GM18858 (cell line): ENCODE measurements at regions not wholly inside any gene's neighbourhood (a gene's known extent, or its start where the extent isn't known, plus 50 kb on each side); places are given as distances from the start of the nearest gene placed in this dataset.
A peak's percentile ranks its signal among the peaks of the same experiment; 100 is the strongest.

Experiments
- ATAC-seq: cut with Tn5 transposase; IDR thresholded peaks from one replicate; pipeline ENCODE4 v1.9.1; 2021; ENCODE audit not compliant: unreplicated experiment

DNA sequence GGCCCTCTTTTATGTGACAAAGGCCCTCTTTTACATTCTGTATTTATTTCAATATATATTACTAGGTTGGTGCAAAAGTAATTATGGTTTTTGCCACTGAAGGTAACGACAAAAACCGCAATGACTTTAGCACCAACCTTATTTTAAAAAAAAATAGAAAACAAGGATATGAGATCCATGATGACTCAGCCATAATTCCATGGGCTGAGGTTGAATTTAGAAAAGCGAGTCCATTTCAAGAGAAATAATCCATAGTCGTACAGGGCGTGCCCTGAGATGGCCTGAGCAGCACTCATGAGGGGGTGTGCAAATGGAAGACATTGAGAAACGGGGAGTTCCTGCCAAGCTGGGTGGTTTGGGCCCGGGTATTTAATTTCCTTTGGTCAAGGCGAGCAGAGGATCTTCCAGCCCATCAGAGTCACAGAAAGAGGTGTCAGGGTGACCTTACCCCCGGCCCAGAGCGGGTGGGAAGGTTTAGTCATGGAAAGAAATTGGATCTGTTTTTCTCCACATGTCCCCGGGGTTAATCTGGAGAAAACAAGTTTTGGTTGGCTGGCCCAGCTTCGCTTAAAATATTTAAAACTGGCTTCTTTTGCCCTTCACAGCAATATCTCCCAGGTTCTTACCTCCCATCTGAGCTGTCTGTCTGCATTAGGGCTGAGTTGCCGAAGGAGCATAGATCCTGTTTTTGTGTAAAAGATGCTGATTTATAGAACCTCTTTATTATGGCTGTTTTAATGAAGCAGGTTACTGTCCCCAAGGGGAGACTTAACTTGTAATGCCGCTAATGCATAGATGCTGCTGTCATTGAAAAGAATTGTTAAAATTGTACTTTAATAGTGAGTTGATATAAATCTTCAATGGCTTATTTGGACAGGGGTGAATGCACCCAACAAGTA lies 255.6 kb downstream of the PREX1 start:
- ATAC-seq, result no peak

DNA sequence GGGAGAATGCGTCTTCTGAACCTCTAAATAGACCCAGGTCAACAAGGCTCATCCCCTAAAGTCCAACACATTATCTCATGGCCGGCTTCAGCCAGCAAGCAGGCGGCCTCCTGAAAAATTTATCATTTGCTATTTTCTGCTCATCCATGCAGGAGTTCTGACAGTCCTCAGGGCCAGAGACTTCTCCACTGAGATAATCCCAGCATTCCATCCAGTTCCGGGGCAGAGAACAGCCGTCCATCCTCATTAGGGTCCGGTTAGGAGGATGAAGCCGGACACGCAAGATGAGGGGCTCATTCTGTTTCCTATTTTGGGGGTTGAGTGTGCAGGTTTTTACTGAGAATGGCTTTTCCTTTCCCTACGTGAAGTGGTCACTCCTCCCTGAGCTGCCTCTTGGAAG lies 258.1 kb downstream of the PREX1 start:
- no peak for ATAC-seq

DNA sequence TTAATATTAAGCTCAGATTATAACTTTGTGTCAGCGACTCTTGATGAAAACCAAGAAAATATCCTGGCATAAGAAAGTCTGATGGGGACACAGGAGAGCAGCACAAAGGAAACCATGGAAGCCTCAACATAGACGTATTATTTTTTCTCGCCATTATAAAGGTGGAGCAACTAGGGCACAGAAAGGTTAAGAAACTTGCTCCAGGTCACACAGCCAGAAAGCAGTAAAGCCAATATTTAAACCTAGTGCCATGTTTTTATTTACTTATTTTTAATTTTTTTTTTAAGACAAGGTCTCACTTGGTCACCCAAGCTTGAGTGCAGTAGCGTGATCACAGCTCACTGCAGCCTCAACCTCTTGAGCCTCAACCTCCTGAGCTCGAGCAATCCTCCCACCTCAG lies 259.3 kb downstream of the PREX1 start:
- ATAC-seq, result no peak

DNA sequence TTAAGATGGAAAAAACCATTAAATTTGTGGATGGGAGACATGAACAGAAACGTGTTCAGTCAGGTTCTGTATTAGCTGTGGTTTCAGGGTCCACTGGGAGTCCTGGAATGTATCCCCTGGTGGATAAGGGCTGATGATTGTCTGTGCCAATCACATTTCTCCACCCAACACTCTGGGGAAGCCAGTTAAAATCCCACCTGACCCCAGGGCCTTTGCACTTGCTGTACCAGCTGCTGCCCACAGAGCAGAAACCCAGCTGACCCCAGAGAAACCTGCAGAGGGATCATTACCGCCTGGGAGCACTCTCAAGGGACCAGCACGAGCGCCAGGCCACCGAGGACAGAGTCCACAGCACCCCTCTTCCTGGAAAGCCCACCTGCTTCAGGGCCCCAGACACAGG lies 260.7 kb downstream of the PREX1 start:
- no peak for ATAC-seq

DNA sequence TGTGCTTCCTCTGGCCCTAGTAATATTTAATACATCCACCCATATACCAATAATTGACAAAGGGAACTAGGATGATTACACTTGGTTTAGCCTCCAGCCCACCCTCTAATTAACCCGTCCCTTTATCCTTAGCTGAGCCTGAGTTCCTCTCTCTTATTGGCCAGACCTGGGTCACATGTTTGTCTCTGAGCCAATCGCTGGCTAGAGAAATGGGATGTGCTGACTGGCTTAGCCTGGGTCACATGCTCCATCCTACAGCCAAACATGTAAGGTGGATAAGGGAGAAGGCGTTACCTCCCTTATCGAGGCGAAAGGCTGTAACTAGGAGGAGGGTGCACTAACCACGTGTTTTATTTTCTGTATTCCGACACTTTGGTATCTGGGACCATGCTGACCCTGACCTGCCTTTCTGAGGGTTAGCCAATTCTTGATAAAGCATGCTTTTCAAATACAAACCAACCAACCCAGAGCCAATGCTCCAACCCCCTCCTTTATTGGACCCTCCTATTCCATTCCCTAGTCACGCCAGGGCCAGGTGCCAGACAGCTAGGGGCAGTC lies 262.7 kb downstream of the PREX1 start:
- no peak for ATAC-seq

DNA sequence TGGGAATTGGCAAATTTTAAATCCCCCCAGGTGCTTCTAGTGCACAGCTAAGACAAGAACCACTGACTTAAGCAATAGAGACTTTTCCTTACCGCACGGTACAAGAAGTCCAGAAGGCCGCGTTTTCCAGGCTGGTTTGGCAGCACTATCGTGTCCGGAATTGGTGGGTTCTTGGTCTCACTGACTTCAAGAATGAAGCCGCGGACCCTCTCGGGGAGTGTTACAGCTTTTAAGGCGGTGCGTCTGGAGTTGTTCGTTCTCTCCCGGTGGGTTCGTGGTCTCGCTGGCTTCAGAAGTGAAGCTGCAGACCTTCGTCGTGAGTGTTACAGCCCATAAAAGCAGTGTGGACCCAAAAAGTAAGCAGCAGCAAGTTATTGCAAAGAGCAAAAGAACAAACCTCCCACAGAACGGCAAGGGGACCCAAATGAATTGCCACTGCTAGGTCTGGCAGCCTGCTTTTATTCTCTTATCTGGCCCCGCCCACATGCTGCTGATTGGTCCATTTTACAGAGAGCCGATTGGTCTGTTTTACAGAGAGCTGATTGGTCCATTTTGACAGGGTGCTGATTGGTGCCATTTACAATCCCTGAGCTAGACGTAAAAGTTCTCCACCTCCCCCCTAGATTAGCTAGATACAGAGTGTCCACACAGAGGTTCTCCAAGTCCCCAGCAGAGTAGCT lies 264.5 kb downstream of the PREX1 start:
- ATAC-seq, result no peak

DNA sequence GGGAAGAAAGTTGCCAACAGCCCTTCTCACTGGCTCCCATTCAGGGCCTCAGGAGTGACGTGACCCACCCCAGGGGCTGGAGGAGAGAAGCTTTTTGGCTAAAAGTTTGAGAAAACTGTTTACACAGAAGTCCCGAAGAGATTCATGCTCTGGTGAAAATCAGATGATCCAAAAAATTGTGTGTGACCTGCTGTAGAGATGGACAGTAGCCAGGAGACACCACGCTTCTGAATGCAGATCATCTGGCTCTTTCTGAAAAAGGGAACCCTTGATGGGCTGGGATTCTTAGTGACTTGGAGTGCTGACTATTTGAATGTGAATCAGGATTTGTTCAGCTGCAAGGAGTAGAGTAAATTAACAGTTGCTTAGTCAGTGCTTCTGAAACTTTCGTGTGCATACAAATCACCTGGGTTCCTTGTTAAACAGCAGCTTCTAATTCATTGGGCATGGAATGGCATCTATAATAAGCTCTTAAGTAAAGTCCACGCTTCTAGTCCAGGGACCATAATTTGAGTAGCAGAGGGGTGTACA lies 265.1 kb downstream of the PREX1 start:
- ATAC-seq, result no peak

DNA sequence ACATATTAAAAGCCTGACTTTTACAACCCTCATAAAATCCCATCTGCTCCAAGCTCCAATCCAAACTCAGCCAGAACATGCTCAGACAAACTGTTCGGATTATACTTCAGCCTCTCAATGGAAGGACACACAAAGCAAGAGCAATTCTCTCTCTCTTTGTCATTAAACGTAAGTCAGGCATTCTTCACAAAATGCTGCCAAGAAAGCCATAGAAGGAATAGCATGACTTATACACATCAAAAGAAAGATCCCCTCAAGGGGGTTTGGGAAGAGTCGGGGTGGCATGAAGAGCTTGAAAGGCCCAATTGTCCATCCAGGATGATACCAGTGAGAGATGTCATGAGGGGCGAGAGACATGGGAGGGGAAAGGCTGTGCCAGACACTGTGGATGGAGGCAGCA lies 268.9 kb downstream of the PREX1 start:
- ATAC-seq, result no peak

DNA sequence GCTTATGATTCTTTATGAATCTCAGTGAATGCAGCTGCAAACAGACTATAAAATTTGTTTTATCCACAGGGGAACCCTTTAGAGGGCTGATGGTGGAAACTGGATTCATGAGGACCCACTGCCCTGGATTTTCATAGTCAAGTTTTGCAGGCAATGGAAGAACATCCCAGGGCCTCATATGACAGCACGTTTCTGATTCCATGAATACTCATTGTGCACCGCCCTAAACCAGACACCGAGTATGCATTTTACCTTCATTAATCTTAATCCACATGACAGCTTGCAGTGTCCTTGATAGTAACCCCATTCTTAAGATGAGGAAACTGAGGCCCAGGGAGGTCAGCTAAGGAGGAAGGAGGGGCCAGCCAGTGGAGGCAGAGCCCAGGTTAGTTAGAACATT lies 270.4 kb downstream of the PREX1 start:
- ATAC-seq, result no peak

DNA sequence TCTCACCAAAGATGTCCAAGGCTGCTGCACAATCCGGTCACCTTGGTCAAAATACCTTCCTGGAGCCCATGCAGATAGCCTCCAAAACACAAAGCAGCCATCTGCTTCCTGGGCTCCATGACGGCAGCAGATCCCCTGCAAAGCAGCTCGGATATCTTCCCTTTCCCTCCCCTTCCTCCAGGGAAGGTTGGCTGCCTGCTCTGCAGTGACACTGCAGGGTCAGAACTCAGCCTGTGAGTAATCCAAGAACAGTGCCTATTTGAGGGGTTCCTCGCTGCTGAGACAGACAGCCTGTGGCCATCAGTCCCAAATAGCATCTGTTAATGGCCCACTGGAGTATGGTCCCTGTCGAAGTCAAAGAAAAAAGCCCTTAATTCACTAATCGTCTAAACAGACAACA lies 270.8 kb downstream of the PREX1 start:
- ATAC-seq, result no peak

DNA sequence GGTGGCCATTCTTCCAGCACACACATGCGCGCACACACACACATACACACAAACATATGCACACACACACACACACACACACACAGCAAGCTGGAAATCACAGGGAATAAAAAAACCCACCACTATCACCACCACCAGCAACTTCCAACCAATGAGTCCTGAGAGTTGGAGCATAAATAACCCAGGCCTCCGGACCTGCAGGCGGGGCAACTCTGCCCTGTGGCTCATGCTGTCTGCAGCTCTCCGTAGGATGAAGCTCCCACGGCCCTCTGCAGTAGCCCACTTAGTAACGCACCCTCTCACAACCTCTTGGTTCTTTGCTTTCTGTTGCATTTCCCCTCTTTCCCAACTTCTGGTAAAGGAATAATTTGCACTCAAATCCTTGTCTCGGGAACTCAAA lies 275.2 kb downstream of the PREX1 start:
- no peak for ATAC-seq

DNA sequence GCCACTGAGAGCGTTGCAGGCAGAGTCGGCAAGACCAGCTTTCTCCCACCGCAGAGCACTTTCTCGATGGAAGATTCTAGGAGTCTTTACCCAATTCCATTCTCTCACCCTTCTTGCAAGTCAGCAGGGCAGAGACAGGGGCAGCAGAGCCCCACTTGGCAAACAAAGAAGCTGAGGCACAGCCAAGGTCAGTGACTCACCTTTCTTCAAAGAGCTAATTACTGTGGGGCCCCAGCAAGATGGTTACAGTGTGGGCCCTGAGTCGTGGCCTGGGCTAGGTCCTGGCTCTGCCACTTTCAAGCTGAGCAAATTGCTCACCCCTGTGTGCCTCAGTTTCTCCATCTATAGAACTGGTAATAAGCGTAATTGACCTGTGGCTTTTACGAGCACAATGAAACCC lies 277.0 kb downstream of the PREX1 start:
- no peak for ATAC-seq

DNA sequence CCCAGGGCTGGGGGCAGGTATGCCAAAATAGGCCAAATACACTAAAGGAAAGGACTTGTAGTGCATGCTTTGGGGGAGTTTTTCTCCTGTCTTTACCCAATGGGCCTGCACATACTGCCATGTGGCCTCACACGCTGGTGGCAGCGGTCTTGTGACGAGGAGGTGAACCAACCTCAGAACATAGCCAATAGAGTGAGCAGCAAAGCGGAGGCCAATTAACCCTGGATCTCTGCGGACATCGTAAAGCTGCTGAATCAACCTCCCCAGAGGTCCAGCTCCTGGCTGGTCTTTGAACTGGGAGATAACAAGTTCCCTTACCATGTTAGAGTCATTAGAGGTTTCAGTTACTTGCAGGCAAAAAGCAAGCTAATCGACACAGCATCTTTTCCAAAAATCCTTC lies 280.1 kb downstream of the PREX1 start:
- no peak for ATAC-seq

DNA sequence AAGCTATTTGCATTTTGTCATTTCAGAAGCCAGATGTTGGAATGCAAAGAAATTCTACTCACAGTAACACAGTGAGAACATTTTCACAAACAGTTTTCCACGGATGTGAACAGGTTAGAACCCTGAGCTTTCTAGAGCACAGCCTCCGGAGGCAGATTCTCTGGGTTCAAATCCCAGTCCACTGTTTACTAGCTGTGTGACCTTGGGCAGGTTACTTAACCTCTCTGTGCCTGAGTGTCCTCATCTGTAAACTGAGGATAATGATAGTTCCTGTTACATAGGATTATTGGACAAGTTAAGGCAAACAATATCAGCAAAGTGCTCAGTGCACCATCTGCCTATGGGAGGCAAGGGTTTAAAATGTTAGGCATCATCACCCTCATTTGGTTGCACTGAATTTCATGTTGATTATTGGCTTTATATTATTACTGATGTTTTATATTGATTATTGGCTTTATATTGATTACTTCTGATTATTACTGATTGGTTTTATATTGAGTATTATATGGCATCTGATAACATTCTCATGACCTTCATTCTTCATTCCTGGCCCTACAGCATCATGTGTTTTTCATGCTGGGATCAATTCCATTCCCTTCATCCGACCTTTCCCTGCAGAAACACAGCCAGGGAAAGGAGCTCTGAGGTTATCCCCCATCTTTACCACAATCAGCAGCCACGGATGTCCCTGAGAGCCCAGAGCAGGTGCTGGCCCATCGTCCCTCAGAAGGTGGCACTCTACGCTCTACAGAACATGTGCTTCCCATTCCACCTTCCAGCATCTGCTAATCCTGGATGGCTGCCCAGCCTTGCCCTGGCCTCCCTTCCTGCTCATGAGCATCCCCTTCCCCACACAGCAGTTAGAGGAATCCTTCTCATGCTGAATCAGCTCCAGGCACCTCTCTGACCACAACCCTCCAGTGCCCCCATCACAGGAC lies 283.1 kb downstream of the PREX1 start:
- ATAC-seq, result no peak

DNA sequence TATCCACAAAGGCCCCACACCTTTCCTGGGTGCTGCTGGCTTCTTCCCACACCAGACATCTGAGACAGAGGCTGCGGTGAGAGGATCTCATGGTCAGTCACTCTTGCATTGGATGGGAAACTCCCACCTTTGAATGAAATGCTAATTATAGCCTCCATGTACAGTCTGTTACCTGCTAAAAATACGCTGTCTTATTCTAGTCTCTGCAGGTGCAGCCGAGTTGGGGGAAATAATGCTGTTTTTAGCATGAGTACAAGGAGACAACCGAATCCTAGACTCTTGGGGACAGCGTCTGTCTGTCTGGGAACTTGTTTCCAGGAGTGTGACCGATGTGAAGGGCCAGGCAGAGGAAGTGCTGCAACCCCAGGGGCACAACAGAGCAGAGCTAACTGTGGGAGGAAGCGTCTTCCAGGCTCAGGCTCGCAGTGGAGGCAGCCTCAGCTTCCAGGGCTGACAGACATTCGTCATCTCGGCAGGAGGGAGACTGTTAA lies 286.2 kb downstream of the PREX1 start:
- peak; percentile 57 for ATAC-seq

DNA sequence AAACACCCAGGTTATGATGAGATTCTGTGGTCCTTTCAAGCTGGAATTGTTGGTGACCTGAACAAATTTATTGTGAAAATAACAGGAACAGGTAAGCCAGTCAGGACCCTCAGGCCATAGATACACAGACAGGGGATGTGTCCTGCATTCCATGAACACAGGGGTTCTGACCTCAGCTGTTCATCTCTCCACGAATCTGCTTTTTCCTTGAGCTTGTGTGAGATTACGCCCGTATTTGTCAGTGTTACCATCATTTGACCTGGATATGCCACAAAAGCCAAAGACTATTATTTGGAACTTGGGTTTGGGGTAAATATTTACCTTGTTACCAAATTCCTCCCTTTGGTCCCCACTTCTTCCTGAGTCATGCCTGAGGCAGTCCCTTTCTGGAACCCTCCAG lies 288.9 kb downstream of the PREX1 start:
- no peak for ATAC-seq

DNA sequence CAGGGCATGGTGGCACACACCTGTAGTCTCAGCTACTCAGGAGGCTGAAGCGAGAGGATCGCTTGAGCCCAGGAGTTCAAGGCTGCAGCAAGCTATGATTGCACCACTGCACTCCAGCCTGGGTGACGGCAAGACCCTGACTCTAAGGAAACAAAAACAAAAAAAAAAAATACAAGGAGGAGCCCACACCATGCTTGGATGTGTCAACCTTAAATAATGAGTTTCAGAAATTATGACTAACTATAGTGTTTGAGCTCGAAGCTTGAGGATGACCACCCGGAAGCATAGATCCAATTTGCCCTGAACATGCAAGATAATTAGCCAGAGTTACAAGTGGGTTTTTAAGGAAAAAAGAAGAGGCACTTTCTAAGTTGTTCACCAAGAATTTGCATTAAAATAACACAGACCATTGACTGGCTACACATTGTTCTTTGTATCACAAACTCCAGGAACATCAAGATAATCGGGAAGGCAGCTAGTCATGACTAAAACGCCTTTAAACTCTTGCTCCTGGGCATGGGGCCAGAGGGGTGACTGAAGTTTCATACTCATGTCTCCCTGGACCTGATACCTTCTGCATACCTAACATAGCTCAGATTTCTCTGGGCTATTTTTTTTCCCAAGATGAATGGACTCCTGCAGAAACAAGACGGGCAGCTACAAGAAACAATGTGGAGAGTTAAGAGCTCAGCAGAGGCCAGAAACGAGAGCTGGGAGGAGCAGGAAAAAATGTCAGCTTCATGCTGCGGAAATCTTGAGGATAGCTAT lies 289.6 kb downstream of the PREX1 start:
- ATAC-seq, result no peak

DNA sequence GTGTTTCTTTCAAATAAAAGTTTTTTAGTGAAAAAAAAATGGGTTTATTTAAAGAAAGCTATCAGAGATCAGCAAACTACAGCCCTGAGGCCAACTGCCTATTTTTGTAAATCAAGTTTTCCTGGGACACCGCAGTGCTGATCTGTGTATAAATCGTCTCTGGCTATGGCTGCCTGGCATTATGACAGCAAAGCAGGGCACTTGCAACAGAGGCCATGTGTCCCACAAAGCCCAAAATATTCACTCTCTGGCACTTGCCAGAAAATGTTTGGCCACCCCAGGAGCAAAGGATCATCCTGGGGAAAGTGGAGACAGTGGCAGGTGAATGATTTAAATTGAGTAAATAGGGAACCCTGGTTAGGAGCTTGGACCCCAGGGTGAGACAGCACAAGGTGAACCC lies 291.6 kb downstream of the PREX1 start:
- no peak for ATAC-seq

DNA sequence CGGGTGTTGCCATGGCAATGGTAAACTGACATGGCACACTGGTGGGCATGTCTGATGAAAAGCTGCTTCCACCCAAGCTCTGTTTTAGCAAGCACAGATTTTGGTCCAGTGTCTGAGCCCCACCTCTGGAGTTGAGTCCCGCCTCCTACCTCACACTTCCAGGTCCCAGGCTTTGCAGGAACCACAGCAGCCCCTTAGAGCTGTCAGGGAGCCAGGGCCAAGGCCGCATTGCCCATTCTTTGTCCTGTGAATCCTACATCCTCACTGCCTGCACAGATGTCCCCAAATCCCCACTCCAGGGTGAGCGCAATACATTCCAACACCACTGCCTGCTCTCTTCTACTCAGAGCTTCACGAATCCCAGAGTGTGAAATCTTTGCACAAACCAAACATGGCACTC lies 292.2 kb downstream of the PREX1 start:
- no peak for ATAC-seq

DNA sequence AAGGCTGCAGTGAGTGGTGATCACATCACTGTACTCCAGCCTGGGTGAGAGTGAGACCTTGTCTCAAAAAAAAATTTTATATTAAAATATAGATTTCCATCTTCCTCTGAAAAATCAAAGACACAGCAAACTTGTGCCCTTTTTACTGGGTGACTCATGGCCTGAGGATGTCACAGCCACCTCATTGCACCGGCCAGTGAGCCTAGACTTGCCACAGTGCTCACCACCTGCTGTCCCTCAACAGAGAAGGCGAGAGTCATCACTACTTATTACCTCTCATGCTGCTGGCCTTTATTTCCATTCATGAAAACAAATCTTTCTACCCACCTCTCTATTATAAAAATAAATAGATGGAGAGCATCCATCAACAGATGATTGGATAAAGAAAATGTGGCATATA lies 295.8 kb downstream of the PREX1 start:
- no peak for ATAC-seq
